HG03060 (cell line): ENCODE measurements at regions not wholly inside any gene's neighbourhood (a gene's known extent, or its start where the extent isn't known, plus 50 kb on each side); places are given as distances from the start of the nearest gene placed in this dataset.
A peak's percentile ranks its signal among the peaks of the same experiment; 100 is the strongest.
"Not testable (repeated sequence)": the region's sequence is repeated elsewhere in the genome, so short reads cannot be mapped to it uniquely, and the experiment has no call there.

ENCODE experiments used
- ATAC-seq: cut with Tn5 transposase; IDR thresholded peaks from one replicate; pipeline ENCODE4 v1.9.1; 2021; ENCODE audit warnings: low read depth, moderate number of reproducible peaks; ENCODE audit not compliant: unreplicated experiment

DNA sequence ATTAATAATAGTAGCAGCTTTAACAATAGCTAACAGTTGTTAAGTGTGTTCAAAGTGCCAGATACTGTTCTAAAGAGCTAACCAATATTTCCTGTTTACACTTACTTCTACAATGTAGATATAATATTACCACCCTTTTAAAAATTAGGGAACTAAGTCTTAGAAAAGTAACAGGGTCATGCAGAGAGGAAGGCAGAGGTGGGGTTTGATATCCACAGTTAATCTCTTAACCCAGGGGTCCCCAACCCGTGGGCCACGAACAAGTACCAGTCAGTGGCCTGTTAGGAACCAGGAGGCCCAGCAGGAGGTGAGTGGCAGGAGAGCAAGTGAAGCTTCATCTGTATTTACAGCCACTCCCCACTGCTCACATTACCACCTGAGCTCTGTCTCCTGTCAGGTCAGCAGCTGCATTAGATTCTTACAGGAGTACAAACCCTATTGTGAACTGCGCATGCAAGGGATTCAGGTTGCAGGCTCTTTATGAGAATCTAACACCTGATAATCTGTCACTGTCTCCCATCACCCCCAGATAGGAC, 89.1 kb downstream of the ACTL7B start:
- ATAC-seq, result no peak

DNA sequence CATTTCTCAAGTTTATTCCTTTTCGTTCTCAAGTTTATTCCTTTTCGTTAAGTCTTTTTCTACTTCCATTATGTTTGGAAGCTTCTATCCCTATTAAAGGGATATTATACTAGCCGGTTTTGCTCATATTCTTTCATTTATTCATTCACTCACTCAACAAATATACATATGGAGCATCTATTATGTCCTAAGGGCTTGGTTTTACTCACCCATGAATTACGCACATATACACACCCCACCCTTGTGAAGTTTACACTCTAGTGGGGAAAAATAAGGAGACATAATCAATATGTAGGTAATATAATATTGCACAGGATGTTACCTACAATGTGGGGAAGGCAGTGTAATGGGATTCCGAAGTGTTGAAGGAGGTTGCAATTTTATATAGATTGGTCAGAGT, 90.5 kb downstream of the ACTL7B start:
- ATAC-seq, result no peak

DNA sequence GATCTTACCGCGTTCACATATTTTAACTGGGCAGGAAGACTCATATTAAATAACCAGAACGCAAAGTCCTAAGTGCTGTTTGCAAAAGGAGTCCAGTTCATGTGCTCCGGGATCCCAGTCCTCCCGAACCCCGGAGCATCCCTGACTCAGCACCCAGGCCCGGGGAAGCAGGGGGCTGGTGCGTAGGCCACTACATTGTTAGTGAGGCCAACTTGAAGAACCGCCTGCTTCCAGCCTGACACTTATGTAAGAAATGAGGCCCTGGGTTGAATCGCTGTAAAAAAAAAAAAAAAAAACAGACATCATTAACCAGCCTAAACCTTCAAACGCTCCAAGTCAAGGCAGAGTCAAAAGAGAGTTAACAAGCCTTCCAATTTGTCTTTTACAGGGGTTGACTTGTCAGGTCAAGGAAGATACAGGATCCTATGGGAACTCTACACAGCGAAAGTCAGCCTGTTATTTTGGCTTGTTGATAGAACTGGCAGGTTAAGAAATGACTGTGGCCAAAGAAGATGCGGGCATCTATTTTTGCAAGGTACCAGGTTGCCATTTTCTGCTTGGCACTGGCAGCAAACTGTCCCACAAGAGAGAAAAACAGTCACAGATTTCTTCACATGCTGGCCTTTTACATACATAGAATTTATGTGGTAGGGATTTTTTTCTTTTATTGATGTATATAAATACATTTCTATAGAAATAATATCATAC, 93.3 kb downstream of the ACTL7B start:
- ATAC-seq, result no peak

DNA sequence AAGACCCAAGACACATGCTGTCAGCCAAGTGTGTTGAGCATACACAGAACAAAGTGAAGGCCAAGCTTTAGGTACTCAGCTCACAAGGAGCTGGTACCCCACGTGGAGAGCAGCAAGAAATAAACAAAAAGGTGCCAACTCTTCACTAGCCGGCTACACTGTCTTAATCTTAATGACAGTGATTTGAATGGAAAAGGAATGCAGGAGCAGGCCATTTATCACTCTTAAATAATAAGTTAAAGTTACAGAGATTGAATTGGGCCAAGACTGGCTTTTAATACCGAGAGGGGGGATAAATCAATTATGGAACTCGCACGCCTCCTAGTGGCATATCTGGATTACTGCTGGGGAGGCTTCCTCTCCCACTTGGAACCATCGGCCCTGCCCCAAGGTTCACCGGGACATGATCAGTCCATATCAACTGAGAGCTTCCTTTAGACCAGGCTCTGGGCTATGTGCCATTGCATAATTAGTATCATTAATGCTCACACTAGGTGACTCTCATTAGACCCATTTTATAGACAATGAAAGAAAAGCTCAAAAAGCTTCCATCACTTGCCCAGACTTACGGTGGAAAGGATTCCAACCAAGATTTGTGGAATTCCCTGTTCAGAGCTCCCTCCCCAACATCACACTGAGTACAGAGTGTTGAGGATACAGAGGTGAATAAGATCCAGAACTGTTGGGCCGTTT, 94.0 kb downstream of the ACTL7B start:
- no peak for ATAC-seq

DNA sequence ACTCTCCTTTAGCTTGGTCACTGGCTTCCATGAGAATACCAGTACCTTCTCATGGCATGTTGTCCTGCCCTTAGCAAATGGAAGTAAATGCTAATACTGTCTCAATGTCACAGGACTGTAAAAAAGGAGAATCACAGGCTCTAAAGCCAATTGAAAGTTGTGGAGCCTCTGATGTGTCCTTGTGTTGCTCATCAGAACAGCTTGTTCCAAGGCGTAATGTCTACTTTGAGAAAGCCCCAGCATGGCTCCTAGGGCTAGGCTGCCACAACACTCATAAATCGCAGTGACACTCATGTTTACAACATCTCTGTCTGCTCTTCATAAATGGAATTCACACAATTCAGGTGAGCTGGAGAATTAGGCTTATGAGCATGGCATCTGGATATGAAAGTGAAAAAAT, 94.9 kb downstream of the ACTL7B start:
- ATAC-seq, result no peak

DNA sequence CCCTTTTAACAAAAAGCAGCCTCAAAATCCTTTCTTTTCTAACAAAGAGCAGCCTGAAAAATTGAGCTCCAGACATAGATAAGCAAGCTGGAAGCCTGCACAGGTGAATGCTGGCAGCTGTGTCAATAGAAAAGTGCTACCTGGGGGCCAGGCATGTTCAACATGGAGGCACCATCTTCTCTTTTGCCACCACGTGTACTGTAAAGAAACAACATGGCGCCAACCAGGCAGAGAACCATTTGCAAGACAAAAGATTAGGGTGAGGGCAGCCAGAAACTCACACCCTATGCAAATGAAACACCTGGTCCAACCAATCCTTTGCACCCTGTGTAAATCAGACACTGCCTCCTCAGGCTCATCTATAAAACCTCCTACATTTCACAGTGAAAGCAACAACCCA, 96.0 kb downstream of the ACTL7B start:
- no peak for ATAC-seq

DNA sequence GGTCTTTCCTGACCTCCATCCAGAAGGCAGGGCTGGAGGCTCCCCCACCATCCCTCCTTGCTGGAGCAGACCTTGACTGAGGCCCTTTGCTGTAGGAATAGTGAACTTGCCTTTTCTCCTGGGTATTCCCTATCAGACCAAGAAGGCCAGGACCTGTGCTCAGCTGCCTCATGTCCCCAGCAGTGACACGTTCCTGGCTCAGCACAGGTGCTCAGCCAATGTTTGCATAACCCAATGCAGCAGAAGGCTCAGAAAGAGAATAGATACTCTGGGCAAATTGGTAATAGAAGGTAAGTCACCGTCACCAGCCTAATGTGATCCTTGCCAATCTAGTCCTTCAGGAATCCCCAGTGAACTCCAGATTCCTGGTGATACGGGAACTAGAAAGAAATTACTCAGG, 96.4 kb downstream of the ACTL7B start:
- no peak for ATAC-seq

DNA sequence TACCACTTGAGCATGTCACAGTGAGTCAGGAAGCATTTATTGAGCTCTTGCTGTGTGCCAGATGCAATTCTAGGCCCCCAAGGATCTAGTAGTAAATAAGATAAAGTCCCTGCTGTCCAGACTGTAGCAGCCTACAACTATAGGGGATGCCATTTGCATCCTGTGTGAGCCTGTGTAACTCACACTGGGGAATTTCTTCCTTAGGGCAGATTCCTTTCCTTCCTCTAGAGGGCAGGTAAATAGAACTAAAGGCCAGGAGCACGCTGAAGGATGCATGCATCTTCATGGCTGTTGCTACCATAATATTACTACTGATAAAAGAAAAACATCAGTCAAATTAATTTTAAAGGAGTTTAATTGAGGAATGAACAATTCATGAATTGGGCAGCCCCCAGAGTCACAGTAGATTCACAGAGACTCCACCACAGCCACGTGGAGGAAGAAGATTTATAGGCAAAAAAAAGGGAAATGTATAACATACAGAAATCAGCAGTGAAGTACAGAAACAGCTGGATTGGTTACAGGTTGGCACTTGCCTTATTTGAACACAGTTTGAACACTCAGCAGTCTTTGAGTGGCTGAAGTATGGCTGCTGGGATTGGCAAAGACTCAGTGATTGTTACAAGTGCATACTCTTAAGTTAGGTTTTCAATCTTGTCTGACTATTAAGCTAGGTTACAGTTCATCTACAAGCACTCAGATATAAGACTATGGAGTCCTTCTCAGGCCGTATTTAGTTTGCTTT, 98.9 kb downstream of the ACTL7B start:
- ATAC-seq, result no peak

DNA sequence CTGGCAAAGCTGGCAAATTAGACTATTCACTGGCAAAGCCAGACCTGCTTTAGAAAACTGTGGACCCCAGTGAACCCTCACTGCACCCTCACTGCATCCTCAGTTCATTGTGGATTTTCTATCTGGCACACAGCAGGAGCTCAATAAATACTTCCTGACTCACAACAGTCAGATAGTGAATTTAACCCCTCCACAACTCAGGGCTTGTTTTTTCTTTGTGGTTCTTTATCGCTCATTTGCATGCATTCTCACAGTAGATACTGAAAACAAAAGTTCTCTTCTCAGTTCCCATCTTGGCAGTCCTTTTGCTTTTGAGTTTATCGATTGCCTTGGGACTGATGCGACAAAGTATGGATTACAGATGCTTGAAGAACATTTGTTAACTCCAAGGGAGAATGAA, 99.8 kb downstream of the ACTL7B start:
- ATAC-seq, result peak; percentile 79

DNA sequence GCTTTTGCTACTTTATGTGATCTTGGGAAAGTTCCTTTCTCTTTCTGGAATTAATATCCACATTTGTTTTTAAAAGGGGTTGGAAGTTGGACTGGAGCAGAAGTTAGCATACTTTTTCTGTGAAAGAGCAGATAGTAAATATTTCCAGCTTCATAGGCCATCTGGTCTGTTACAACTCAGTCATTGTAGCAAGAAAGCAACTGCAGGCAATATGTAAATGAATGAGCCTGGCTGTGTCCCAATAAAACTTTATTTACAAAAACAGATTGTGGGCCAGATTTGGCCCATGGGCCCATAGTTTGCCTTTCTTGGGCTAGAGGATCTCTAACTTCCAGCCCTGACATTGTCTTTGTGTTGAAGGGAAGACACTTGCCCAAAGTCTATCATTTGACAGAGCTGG, 104.4 kb downstream of the ACTL7B start:
- ATAC-seq, result no peak

DNA sequence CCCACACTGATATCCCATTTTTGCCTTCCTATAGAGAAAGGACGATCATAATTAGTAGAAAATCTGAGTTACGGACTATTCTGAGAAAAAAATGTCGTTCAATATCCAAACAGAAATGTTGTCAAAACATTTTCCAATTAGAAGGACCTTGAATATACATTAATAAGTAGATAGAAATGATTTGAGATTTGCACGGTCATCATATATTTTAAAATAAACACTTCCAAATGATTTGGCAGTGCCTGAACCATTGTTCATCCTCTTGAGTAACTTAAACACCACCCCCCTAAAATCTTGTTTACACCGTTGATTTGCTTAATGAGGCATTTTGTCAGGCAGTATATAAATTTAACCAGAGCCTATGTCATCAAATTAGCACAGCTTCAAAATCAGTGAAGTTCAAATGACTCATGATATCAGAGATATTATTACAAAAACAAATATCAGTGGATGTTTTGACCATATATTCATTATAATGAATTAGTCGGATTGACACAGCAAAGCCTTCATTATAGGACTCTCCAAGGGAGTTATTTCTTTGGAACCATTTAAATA, 105.0 kb downstream of the ACTL7B start:
- ATAC-seq, result no peak

DNA sequence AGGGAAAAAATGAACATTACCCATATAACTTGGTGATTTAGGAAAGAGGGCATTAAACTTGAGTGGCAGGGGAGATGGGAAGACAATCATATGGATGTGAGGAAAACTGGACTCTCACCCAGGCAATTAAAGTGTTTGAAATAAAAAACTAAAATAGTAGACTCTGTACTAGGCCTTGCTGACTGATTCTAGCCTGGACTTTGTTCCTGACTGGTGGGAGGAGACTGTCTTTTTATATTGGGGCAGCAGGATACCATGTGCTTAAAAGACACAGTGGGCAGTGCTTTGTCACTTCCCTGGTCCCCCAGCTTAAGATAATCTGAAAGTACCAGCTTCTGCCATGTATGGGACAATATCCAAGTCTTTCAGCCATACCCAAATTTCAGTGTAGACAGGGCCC, 107.0 kb downstream of the ACTL7B start:
- no peak for ATAC-seq

DNA sequence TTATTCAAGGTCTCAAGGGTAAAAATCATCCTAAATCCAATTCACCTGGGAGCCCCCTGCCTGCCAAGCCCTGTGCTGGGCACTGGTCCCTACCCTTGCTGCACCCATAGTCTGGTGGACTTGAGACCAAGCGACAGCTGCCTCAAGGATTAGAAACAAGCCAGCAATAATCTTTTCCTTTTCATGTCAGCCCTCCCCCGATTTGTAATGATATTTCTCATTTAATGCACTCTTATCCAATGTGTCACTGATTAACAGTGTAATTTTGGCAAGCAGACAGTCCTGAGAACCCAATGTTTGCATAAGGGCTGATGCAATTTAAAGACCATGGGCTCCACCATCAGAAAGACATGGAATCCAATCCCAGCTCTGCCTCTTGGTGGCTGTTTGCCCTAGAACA, 108.9 kb downstream of the ACTL7B start:
- ATAC-seq, result no peak

DNA sequence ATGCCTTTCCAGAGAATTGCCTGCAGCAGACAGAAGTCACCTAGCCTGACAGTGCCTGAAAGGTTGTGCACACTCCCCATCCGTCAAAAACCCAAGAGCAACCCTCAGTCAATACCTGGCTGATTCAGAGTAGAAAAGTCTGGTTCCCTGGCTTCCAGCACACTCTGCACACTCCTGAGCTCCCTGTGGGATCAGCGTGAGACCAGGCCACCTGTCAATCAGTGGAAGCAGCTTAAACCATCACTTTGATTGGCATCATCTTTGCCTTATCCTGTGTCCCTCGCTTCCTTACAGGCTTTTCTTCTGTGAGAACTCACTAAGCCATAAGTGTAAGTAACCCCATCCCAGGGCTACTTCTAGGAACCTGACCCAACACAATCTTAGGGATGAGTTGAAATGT, 109.8 kb downstream of the ACTL7B start:
- ATAC-seq, result no peak

DNA sequence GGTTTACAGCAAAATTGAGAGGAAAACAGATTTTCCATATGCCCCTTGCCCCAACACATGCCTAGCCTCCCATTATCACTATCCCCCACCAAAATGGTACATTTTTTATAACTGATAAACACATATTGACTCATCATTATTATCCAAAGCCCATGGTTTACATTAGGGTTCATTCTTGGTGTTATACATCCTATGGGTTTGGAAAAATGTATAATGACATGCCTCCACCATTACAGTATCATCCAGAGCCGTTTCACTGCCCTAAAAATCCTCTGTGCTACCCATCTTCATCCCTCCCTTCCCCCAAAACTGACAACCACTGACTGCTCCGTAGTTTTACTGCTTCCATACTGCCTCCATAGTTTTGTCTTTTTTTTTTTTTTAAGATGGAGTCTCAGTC, 111.1 kb downstream of the ACTL7B start:
- no peak for ATAC-seq

DNA sequence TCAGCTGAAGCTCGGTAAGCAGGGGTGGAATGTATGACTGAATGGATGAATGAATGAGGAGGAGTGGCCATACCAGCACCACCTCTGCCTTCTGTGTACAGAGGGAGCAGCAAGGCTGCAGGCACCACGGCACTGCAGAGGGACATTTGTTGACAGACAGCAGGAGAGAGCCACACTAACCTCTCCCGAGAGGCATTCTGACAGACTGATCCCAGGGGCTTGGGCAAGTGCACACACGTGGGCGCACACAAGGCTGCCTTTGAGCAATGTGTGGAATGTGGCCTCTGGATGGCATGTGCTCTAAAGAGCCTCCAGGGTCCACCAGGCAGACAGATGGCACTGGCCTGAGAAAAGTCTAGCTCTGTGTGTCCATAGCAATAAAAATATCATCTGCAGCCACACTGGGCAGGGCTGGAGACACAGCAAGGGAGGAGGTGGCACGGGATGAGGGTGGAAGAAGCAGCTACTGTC, 111.8 kb downstream of the ACTL7B start:
- no peak for ATAC-seq

DNA sequence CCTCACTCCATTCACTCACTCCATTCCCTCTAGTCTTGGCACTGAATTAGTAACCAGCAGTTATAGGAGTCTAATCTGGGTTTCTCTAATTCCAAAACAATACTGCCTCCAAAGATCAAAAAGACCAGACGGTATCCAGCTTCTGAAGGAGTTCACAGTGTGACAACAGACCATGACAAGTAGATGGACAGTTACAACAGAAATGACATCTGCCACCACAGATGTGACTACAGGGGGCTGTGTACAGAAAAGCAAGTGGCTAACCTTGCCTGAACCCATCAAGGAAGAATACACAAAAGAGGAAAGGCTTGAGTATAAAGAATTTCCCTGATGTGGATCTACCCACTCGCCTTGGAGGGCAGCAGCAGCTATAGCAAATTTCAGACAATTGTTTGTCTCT, 112.4 kb downstream of the ACTL7B start:
- no peak for ATAC-seq

DNA sequence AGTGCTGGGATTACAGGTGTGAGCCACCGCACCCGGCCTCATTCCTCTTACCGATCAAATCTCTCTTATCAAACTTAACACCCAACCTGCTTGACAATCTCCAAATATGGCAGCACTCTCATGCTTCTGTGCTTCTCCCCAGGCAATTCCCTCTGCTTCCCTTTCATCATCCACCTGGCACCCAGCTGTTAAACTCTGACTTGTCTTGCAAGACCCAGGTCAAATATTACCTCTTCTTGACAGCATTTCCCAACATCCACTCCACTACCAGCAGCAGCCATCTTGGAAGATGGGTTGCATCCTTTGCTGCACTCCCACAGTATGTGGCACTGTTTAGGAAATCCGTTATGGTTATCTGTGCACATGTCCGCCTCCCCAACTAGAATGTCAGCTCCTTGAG, 113.6 kb downstream of the ACTL7B start:
- no peak for ATAC-seq

DNA sequence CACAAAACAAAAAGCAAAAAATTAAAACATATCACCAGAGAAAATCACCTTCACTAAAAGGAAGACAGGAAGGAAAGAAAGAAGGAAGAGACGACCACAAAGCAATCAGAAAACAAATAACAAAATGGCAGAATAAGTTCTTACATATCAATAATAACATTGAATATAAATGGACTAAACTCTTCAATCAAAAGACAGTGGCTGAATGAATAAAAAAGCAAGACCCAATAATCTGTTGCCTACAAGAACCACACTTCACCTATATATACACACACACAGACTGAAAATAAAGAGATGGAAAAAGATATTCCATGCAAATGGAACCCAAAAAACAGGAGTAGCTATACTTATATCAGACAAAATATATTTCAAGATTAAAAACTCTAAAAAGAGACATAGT, 124.5 kb downstream of the ACTL7B start:
- ATAC-seq, result not testable (repeated sequence)

DNA sequence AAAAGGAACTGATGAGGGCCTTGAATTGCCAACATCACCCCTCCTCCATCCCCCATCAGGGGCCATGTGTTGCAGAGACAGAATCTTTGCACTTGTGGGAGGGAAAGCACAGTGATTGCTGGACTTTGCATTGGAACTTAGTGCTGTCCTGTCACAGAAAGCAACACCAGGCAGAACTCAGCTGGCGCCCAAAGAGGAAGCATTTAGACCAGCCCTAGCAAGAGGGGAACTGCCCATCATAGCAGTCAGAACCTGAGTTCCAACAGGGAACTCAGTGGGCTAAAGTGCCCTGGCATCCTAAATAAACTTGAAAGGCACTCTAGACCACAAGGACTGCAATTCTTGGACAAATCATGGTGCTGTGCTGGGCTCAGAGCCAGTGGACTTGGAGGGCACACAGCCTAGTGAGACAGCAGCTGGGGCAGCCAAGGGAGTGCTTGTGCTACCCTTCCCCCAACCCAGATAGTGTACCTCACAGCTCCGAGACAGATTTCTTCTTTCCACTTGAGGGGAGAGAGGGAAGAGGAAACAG, 128.1 kb downstream of the ACTL7B start:
- no peak for ATAC-seq

DNA sequence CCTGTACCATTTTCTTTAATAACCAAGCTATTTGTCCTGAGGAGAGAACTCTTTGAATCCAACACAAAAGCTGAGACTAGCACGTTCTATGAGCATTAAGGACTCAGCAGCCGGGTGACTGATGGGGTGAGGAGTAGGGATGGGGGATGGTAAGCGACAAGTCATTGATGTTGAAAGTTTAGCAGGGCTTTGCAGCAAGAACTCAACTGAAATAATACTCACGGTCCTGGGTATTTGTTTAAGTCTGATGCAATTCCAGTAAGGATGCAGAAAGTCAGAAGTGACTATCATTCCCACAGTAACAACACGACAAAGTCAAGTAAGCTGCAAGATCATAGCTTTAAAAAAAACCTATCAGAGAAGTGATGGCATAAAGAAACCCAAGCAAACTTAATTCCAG, 131.1 kb downstream of the ACTL7B start:
- ATAC-seq, result no peak
